GM21526 (cell line): ENCODE measurements at regions not wholly inside any gene's neighbourhood (a gene's known extent, or its start where the extent isn't known, plus 50 kb on each side); places are given as distances from the start of the nearest gene placed in this dataset.

ENCODE experiments used
- ATAC-seq: cut with Tn5 transposase; IDR thresholded peaks from one replicate; pipeline ENCODE4 v1.9.1; 2021; ENCODE audit warnings: moderate library complexity; ENCODE audit not compliant: unreplicated experiment, low FRiP score

DNA sequence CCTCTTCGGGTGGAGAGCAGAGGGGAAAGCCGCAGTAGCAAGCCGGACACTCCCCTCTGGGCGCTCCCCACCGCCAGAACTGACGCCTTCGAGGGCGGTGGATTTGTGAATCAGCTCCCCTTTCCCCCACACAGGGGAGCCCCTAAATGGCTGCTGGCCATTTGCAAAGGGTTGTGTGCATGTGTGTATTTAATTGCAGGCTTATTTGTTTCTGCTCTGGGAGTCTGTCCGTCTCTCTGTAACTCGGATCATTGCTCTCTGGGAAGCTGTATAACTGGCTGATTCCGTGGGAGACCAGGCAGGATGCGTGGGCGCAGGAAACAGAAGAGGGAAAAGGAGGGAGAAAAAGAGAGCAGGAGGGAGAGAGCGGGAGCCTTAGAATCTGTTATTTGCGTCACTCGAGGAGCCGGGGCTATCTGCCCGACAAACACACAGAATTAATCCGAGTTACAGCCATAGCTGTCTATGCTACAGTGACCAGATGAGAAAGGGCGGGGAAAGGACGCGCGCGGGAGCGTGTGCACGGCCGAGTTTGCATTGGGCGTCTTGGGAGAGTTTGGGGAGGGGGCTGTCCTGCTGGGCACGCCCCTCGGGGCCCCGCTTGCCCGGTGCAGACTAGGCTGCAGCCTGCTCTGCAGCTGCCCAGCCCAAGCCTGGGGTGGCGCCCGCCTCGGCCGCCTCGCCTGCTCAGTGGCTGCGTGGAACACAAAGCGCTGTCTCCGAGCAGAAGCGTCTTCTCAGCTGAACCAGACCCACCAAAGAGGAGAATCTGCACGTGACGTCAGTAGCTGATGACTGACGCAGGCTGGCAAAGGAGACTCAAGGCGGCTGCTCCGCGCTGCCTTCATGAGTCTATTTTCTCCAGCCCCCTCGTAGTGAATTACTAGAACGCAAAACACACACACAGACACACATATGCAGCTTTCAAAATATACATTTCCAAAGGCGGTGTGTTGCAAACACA, 105.3 kb upstream of the HSD17B12 start:
- no peak for ATAC-seq

DNA sequence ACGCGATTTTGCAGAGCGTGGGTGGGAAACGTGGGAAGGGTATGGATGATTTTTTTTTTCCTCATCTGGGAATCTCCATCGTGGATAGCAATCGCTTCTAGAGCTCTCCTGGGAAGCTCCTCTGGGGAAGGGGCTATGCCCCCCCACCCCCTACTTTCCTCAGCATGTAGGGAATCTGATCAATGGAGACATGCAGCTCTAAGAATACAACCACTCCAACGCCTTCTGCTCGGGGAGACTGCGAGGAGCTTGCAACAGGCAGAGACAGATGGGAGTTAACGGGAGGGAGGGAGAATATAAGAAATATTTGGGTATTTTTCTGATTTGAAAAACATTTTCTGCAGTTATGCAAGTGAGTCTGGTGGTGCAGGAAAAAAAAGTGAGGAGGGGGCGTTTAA, 104.6 kb upstream of the HSD17B12 start:
- no peak for ATAC-seq

DNA sequence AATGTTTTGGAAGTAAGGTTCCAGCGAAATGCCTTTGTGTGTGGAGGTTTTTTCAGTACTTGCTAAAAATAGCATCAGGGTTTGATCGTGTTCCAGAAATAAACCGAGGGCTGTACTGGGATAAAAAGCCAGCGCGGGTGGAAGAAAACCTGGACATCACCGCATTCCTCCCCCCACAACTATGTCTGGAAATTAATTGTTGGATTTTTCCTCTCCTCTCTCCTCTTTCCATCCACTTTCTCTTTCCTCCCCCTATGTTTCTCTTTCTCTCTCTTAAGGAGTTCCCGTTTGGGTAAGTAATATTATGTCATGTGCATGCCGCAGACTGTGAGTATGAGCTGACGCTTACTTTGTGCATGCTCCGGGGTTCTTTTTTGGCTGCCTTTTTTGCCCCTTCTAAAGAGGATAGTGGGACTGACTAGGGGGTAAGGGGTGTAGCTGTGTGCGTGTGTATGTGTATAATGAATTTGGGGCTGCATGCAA, 104.2 kb upstream of the HSD17B12 start:
- ATAC-seq, result no peak

DNA sequence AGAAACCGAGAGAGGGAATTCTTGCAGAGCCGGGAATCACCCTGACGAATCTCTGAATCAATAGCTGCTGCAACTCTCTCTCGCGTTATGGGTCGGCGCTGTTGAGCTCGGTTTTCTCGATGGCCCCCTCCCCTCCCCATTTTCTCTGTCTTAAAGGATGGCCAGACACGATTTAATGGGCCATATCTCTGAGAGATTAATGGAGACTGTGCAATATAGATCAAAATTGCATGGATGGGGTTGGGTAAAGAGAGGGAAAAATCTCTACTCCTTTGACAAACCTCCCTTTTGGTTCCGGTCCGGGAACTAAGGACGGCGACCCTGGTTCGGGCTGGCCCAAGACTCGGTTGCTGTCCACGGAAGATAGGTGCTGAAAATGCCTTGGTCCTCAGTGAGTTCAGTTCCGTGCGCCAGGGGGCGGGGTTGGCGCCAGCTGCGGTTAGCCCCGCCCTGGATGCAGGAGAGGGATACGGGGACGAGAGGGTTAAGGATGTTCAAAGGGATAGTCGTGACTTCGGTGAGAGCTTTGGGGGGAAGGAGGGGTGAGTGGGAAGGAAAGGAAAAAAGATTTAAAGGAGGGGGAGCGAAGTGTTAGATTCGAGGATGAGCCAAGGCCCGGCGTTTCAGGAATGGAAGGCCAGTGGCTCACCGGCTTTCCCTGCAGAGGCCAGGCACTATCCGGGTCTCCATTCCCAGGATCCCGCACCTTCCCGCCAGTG, 103.6 kb upstream of the HSD17B12 start:
- ATAC-seq, result no peak

DNA sequence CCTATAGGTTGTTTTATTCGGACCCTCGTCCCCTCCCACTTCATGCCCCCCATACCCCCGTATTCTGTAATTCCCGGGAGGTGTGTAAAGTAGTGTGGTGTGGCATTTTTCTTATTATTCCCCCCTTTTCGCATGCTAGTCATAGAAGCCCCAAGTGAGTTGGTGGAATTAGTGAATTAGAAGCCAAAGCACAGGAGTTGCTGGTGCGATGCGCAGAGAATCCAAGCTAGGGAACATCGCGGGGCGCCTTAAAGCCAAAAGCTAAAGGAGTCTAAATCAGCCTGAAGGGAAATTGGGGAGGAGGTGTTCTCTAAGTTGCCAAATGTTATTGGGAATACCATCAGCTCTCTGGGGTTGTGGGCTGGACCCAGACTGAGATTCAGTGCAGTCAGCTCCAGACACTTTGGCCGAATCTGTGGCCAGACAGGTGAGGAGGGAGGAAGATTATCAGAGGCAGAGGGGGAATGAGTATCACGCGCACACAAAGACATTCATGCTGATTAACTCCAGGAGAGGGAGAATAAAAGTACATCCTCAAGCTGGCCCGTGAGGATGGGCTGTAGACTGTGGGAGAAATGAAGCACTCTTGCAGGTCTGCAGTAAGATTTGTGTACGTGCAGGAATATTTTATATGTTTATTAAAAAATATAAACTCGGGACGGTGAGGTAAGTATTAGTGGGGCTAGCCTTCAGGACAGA, 102.8 kb upstream of the HSD17B12 start:
- ATAC-seq, result no peak

DNA sequence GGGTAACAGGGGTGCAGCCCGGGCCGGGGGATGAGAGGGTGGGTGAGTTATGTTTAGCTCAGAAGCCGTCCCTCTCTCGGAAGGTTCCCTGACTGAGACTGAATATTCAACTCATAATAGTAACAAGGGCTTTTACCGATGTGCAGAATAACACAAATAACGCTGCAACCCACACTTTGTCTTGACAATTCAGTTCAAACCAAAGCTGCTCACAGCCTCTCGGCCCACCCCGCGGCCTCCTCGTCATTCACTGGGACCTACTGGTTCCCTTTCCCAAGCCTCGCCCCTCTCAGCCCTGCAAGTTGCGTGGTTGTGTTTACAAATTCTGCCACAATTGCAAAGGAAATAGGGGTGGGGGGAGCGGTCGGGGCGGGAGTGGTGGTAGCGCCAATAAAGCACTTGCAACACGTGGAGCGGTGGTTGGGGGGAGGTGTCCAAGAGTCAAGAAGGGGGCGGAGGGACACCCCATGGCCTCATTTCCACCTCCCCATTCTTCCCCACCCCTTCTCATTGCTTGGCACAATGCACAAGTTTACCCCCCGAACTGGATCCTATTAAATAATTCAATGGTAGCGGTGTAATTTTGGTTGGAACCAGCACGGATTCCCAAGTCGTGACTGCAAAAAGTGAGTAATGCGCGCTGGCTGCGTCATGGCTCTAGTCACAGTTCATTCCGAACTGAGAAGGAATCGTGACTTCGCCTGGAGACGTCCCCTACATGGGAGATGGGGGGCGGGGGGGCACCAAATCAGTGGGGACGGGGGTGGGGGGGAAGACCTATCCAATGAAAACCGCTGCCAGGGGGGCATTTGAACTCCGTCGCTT, 102.0 kb upstream of the HSD17B12 start:
- no peak for ATAC-seq

DNA sequence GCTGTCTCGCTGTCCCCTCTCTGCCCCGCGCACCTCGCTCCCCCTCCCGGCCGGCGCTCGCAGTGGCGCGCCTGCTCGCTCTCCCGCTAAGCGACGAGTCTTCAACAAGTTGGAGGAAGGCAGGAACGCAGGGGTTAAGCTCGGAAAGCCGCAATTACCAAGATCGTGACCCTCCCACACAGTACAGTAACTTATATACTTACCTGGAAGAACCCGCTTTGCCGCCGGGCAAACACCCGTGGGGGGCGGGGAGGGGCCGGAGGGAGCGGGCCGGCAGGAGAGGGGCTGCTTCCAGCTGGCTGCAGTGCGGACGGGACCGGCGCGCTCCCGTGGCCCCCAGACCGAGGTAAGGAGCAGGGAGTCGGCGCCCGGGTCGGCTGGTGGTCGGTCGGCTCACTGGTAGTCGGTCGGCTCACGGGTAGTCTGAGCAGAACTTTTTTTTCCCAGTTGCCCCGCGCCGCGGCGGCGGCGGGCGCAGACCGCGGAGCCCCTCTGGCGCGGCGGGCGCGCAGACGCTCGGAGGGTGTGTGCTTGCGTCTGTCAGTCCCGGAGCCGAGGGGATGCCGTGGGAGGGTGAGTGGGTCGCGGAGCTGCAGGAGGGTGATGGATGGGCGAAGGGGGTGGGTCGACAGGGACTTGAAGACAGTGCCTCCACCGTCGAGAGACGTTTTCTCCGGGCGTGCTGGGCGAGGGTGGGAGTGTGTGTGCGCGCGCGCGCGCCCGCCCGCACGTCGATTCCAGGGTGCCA, 101.2 kb upstream of the HSD17B12 start:
- ATAC-seq, result no peak

DNA sequence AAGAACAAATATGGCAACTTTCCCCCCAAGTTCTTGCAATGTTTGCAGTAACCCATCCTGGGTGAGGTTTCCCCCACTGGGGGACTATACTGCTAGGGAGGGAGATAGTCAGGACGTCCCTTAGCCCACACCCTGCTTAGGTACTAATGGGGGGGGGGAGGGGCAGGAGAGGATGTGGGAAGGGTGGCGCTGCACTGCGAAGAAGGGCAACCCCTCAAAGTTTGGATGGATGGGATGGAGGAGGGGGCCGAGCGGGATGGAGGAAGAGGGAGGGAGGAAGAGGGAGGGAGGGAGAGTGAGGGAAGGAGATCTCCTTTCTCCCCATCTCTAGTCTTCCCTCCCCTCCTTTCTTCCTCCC, 100.6 kb upstream of the HSD17B12 start:
- ATAC-seq, result no peak

DNA sequence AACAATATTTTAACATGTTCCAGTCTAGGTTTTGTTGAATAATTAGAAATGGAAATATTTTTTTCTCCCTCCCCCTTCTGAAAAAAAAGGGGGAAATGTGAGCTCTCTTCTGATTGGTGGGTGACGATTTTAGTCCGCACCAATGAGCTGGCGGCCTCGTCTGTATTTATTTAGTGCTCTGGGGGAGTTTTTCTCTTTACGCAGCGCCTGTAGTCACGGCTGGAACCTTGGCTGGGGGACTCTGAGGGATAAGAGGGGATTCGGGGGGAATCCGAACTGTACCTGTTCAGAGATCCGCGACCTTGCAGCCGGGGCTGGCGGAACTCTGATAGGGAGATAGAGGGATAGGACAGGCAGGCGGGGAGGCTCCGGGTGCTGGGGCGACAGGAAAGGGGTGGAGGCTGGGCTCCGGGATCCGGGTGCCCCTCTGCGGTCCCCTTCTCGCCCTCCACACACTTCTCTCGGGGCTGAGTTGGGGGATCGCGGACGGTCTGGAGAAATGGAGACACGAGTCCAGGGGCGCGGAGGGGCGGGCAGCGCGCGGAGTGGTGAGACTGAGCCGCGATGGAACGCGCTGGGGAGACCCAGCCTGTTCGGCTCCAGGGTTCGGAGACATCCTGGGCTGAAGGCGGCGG, 99.7 kb upstream of the HSD17B12 start:
- ATAC-seq, result no peak

- no peak for ATAC-seq
These were observed 99.0 kb upstream of the HSD17B12 start for GRCh38 chr11:43581370-43582023.

GRCh38 chr11:43582024-43582862, 98.3 kb upstream of the HSD17B12 start:
- ATAC-seq, result no peak

DNA sequence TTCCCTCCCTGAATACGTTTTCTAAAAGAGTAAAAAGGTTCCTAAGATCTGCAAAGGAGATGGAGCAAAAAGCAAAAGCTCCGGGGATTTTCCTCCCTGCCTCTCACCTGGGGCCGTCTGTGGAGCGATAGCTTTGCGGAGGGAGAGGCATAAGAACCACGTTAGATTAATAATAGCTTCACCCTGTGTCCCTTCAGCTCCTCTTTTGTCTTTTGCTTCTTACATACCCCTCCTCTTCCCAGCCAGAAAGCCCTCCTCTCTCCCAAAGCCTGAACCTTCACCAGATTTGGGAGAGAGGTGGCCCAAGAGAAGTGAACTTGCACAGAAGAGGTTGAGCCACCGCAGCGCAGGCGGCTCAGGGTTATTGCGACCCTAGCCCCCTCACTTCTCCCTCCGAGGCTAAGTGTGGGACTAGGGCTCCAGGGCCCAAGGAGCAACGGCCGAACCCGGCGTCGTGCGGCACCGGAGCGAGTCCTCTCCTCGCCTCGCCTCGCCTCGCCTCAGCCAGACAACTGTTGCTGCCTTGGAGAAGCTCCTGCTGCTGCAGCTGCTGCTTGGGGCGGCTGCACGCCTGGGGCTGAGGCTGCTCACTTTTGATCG, 97.6 kb upstream of the HSD17B12 start:
- ATAC-seq, result no peak

- ATAC-seq, result no peak
These were observed 97.0 kb upstream of the HSD17B12 start for GRCh38 chr11:43583548-43583947.

GRCh38 chr11:43585877-43586608, 94.5 kb upstream of the HSD17B12 start:
- ATAC-seq, result no peak

DNA sequence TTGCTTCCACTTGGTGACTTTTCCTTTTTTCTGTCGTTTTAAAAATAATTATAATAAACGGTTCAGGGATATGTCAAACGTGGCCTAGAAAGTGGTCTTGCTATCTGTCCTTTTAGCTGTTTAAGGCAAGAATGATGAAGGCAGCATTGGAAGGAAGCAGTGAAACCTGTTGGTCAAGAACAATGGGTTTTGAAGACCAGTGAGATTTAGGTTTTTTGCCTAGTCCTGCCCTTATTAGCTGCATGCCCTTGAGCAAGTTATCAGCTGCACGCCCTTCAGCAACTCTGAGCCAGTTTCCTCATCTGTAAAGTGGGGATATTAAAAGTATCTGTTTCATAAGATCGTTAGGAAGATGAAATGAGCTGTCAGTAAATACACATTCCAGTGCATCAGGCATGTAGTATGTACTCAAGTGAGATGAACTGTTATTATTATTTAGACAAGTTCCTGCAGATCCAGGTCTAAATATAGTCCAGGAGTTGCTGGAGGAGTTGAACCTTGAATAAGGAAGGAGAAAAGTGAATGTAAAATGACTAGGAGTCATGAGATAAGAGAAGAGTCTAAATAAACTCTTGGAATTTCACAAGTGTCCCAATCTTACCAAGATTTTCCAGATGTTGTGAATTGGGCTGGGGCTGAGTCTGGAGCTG, 90.8 kb upstream of the HSD17B12 start:
- no peak for ATAC-seq

DNA sequence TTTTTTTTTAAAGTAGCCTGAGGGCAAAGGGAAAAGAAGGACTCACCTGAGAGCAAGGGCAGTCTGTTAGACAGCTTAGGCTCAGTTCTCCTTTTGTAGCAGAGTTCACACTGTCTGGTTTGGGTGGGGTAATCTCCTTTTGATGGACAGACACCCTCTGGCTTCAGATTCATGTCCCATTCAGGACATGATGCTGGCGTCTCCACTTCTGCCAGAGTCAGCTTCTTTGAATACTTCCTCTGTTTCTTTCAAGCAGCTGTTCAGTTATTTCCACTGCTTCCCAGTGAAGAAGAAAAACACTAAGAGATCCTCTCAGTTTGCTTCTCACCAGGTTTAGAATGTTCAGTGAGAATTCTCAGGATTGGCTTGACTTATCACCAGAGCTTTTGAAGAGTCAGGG, 79.0 kb upstream of the HSD17B12 start:
- no peak for ATAC-seq
